GM12875 (cell line): ENCODE measurements at regions not wholly inside any gene's neighbourhood (a gene's known extent, or its start where the extent isn't known, plus 50 kb on each side); places are given as distances from the start of the nearest gene placed in this dataset.

Source experiments
- H3K4me3 ChIP-seq: one replicate; pipeline ENCODE4 v1.5.1; 2011; ENCODE audit warnings: low read depth, low read length, control low read depth
- CTCF ChIP-seq: IDR thresholded peaks from 2 replicates; pipeline ENCODE4 v1.5.1; 2011; ENCODE audit warnings: low read depth, mild to moderate bottlenecking, control low read depth, inconsistent platforms, low read length, moderate library complexity, borderline replicate concordance; ENCODE audit not compliant: insufficient read depth

GRCh38 chr9:1332156-1332555, 282.0 kb downstream of the DMRT2 start:
- TF ChIP-seq CTCF = no peak
- H3K4me3 ChIP-seq = no peak overlapping the region

DNA sequence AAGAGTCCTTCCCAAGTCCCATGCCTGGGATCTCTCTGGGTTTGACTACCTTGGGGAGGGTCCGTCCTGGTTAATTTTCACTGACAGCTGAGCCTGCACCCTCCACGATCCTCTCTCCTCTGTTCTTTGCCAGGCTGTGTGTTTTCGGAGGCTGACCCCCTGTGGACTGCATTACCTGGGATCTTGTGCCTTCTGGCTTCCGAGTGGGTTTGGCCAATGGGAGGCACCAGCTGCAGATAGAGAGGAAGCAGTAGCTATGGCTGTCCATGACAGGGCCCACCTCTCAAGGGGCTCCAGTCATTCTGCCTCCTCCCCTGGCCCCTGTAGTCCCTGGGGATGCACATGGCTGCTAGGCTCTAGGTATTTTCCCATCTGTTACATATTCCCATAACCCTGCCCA, 285.0 kb downstream of the DMRT2 start:
- TF ChIP-seq CTCF = no peak
- H3K4me3 ChIP-seq = no peak overlapping the region

GRCh38 chr9:1337169-1337568, 287.0 kb downstream of the DMRT2 start:
- TF ChIP-seq CTCF = no peak
- H3K4me3 ChIP-seq = no peak overlapping the region

GRCh38 chr9:1340390-1340789, 290.2 kb downstream of the DMRT2 start:
- H3K4me3 ChIP-seq = no peak overlapping the region
- TF ChIP-seq CTCF = no peak

GRCh38 chr9:1353291-1353690, 303.1 kb downstream of the DMRT2 start:
- TF ChIP-seq CTCF = no peak
- no peak overlapping the region for H3K4me3 ChIP-seq

DNA sequence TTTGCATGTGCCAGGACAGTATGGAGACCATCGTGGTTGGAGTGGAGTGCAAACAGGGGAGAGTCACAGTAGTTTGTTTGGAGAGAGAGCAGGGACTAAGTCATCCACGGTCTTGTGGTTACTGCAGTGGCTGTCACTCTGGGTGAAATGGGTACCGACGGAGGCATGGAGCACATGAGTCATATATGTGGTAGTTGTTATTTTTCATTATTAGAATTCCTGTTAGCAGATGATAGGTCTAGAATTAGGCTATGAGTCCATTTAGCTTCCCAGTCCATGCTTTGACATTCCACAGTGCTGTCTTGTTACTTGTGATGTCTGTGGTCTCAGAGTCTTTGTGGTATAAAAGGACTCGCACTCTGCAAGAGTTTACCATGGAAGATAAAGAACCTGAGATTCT, 303.9 kb downstream of the DMRT2 start:
- no peak for TF ChIP-seq CTCF
- no peak overlapping the region for H3K4me3 ChIP-seq

- TF ChIP-seq CTCF = no peak
- no peak overlapping the region for H3K4me3 ChIP-seq
These were observed 304.4 kb downstream of the DMRT2 start for GRCh38 chr9:1354606-1355005.
